ENCODE measurements at regions not wholly inside any gene's neighbourhood (a gene's known extent, or its start where the extent isn't known, plus 50 kb on each side); places are given as distances from the start of the nearest gene placed in this dataset.
A peak's percentile ranks its signal among the peaks of the same experiment; 100 is the strongest.

- Histone ChIP-seq H3K27me3 (no peaks in the 10 kb centered on the region), H3K36me3 (no peaks in the 10 kb centered on the region), H3K27ac (no peak overlapping the region), H3K4me3 (no peak overlapping the region), H3K9me3 (no peaks in the 10 kb centered on the region), H3K4me1 (peaks cover 0 to 23% (median 0%) of the 10 kb centered on the region in 3 donors)
- 49 to 58% methylated on average over 6 of the region's 6 CpGs for WGBS, 2 donors
- TF ChIP-seq POLR2A (IDR thresholded peaks at IDR 0.05) (no peak), CTCF (IDR thresholded peaks at IDR 0.05) (no peak)
- intact Hi-C loops (cut with DNase I) = no loop called here
- DNase-seq = no peak
Observed at GRCh38 chr2:160967523-160967922, 192.7 kb upstream of the TANK start.

GRCh38 chr2:160968183-160968582, 192.0 kb upstream of the TANK start:
- Histone ChIP-seq H3K4me3 (no peak overlapping the region), H3K9me3 (no peaks in the 10 kb centered on the region), H3K4me1 (peaks cover 0 to 23% (median 0%) of the 10 kb centered on the region in 3 donors), H3K27ac (no peak overlapping the region), H3K36me3 (no peaks in the 10 kb centered on the region), H3K27me3 (no peaks in the 10 kb centered on the region)
- TF ChIP-seq CTCF (IDR thresholded peaks at IDR 0.05) = no peak
- no peak for TF ChIP-seq POLR2A (IDR thresholded peaks at IDR 0.05)
- no peak for DNase-seq
- WGBS, 2 donors = 50 to 80% methylated on average over 2 of the region's 2 CpGs
- intact Hi-C loops (cut with DNase I) = no loop called here

GRCh38 chr2:160970052-160970965, 189.9 kb upstream of the TANK start:
- no peaks in the 10 kb centered on the region for H3K27me3 ChIP-seq
- H3K36me3 ChIP-seq = no peaks in the 10 kb centered on the region
- H3K4me1 ChIP-seq = peaks cover 0 to 23% (median 0%) of the 10 kb centered on the region in 3 donors
- H3K27ac ChIP-seq = peak overlapping the region; percentile 10 to 60 (median 29)
- intact Hi-C loops (cut with DNase I) = no loop called here
- DNase-seq = no peak
- TF ChIP-seq CTCF (IDR thresholded peaks at IDR 0.05) = peak; percentile 43 to 80 (median 68)
- no peak for TF ChIP-seq POLR2A (IDR thresholded peaks at IDR 0.05)
- peak overlapping the region in 2 of 4 donors; percentile 22 to 34 for H3K4me3 ChIP-seq
- 5 to 9% methylated on average over 3 of the region's 3 CpGs for WGBS, 2 donors
- no peaks in the 10 kb centered on the region for H3K9me3 ChIP-seq

- Histone ChIP-seq H3K27ac (no peak overlapping the region), H3K9me3 (no peaks in the 10 kb centered on the region), H3K4me3 (no peak overlapping the region), H3K36me3 (no peaks in the 10 kb centered on the region), H3K27me3 (no peaks in the 10 kb centered on the region), H3K4me1 (peaks cover 0 to 11% (median 0%) of the 10 kb centered on the region in 3 donors)
- intact Hi-C loops (cut with DNase I) = no loop called here
- TF ChIP-seq POLR2A (IDR thresholded peaks at IDR 0.05) (no peak), CTCF (IDR thresholded peaks at IDR 0.05) (no peak)
- no peak for DNase-seq
Observed at GRCh38 chr2:160973991-160974390, 186.2 kb upstream of the TANK start.

- TF ChIP-seq POLR2A (IDR thresholded peaks at IDR 0.05) = no peak
- no peak for TF ChIP-seq CTCF (IDR thresholded peaks at IDR 0.05)
- intact Hi-C loops (cut with DNase I) = no loop called here
- no peaks in the 10 kb centered on the region for H3K36me3 ChIP-seq
- H3K4me1 ChIP-seq = peaks cover 0 to 11% (median 0%) of the 10 kb centered on the region in 3 donors
- 39 to 40% methylated on average over 4 of the region's 4 CpGs for WGBS, 2 donors
- no peak overlapping the region for H3K4me3 ChIP-seq
- no peak overlapping the region for H3K27ac ChIP-seq
- no peaks in the 10 kb centered on the region for H3K27me3 ChIP-seq
- no peak for DNase-seq
- no peaks in the 10 kb centered on the region for H3K9me3 ChIP-seq
Observed at GRCh38 chr2:160974803-160975202, 185.4 kb upstream of the TANK start.

Data from esophagus squamous epithelium (tissue), 5 donors.